Left kidney (tissue), 1 donor: ENCODE measurements at regions not wholly inside any gene's neighbourhood (a gene's known extent, or its start where the extent isn't known, plus 50 kb on each side); places are given as distances from the start of the nearest gene placed in this dataset.
A peak's percentile ranks its signal among the peaks of the same experiment; 100 is the strongest.
"Not testable (repeated sequence)": the region's sequence is repeated elsewhere in the genome, so short reads cannot be mapped to it uniquely, and the experiment has no call there.

Experiments
- DNase-seq: peaks from one replicate; pipeline ENCODE4 v3.0.0-alpha.2; 2013

- no peak for DNase-seq
Measured at GRCh38 chr3:29143151-29143550, 137.7 kb upstream of the RBMS3 start.

GRCh38 chr3:29144361-29144760 is 136.5 kb upstream of the RBMS3 start:
- DNase-seq = no peak

- peak; percentile 68 for DNase-seq
Measured at GRCh38 chr3:29144807-29145206, 136.1 kb upstream of the RBMS3 start.

GRCh38 chr3:29145360-29145759 is 135.5 kb upstream of the RBMS3 start:
- DNase-seq = no peak

- DNase-seq = no peak
Measured at GRCh38 chr3:29152379-29152778, 128.5 kb upstream of the RBMS3 start.

- no peak for DNase-seq
Measured at GRCh38 chr3:29153811-29154210, 127.1 kb upstream of the RBMS3 start.

GRCh38 chr3:29156086-29156715 is 124.7 kb upstream of the RBMS3 start:
- DNase-seq = no peak

- no peak for DNase-seq
Measured at GRCh38 chr3:29164825-29165224, 116.0 kb upstream of the RBMS3 start.

- no peak for DNase-seq
Measured at GRCh38 chr3:29167180-29167579, 113.7 kb upstream of the RBMS3 start.

- no peak for DNase-seq
Measured at GRCh38 chr3:29168081-29168480, 112.8 kb upstream of the RBMS3 start.

GRCh38 chr3:29168696-29169095 is 112.2 kb upstream of the RBMS3 start:
- no peak for DNase-seq

- no peak for DNase-seq
Measured at GRCh38 chr3:29169451-29169850, 111.4 kb upstream of the RBMS3 start.

GRCh38 chr3:29171043-29171990 is 109.6 kb upstream of the RBMS3 start:
- DNase-seq = peak; percentile 21

GRCh38 chr3:29176501-29176900 is 104.4 kb upstream of the RBMS3 start:
- DNase-seq = no peak

- no peak for DNase-seq
Measured at GRCh38 chr3:29178809-29179793, 101.8 kb upstream of the RBMS3 start.

GRCh38 chr3:29181149-29181780 is 99.6 kb upstream of the RBMS3 start:
- DNase-seq = no peak

- DNase-seq = no peak
Measured at GRCh38 chr3:29181872-29182271, 99.0 kb upstream of the RBMS3 start.

GRCh38 chr3:29182828-29183227 is 98.0 kb upstream of the RBMS3 start:
- not testable (repeated sequence) for DNase-seq

- no peak for DNase-seq
Measured at GRCh38 chr3:29183346-29184087, 97.4 kb upstream of the RBMS3 start.

- DNase-seq = no peak
Measured at GRCh38 chr3:29185706-29186105, 95.2 kb upstream of the RBMS3 start.

GRCh38 chr3:29186131-29186599 is 94.7 kb upstream of the RBMS3 start:
- no peak for DNase-seq
